IPS-NIHi11 (cell line): ENCODE measurements at regions not wholly inside any gene's neighbourhood (a gene's known extent, or its start where the extent isn't known, plus 50 kb on each side); places are given as distances from the start of the nearest gene placed in this dataset.
A peak's percentile ranks its signal among the peaks of the same experiment; 100 is the strongest.
"Not testable (repeated sequence)": the region's sequence is repeated elsewhere in the genome, so short reads cannot be mapped to it uniquely, and the experiment has no call there.

ENCODE experiments used
- DNase-seq: peaks from one replicate; pipeline ENCODE4 v3.0.0; 2012; ENCODE audit warnings: mixed read lengths, low spot score

GRCh38 chr7:114083166-114084001 is 164.6 kb upstream of the PPP1R3A start:
- peak; percentile 55 for DNase-seq

- no peak for DNase-seq
Measured at GRCh38 chr7:114082642-114083165, 163.9 kb upstream of the PPP1R3A start.

- peak; percentile 21 for DNase-seq
Measured at GRCh38 chr7:114081606-114082425, 163.0 kb upstream of the PPP1R3A start.

GRCh38 chr7:114077158-114077524 is 158.3 kb upstream of the PPP1R3A start:
- DNase-seq: not testable (repeated sequence)

GRCh38 chr7:114076392-114077157 is 157.8 kb upstream of the PPP1R3A start:
- DNase-seq: not testable (repeated sequence)

- DNase-seq: no peak
Measured at GRCh38 chr7:114073701-114074100, 154.9 kb upstream of the PPP1R3A start.

- no peak for DNase-seq
Measured at GRCh38 chr7:114070246-114070645, 151.4 kb upstream of the PPP1R3A start.

- DNase-seq: no peak
Measured at GRCh38 chr7:114062810-114063209, 144.0 kb upstream of the PPP1R3A start.

- DNase-seq: no peak
Measured at GRCh38 chr7:114051871-114052331, 133.1 kb upstream of the PPP1R3A start.

- no peak for DNase-seq
Measured at GRCh38 chr7:114050571-114050970, 131.8 kb upstream of the PPP1R3A start.

GRCh38 chr7:114048386-114049235 is 129.8 kb upstream of the PPP1R3A start:
- peak; percentile 8 for DNase-seq

GRCh38 chr7:114047889-114048288 is 129.1 kb upstream of the PPP1R3A start:
- DNase-seq: no peak

GRCh38 chr7:114033475-114033874 is 114.7 kb upstream of the PPP1R3A start:
- no peak for DNase-seq

GRCh38 chr7:114026486-114027089 is 107.8 kb upstream of the PPP1R3A start:
- peak; percentile 53 for DNase-seq

- no peak for DNase-seq
Measured at GRCh38 chr7:114021135-114021534, 102.3 kb upstream of the PPP1R3A start.

GRCh38 chr7:114008696-114009095 is 89.9 kb upstream of the PPP1R3A start:
- no peak for DNase-seq

- DNase-seq: no peak
Measured at GRCh38 chr7:114007386-114007785, 88.6 kb upstream of the PPP1R3A start.

GRCh38 chr7:113998934-113999333 is 80.1 kb upstream of the PPP1R3A start:
- no peak for DNase-seq

GRCh38 chr7:113996405-113996804 is 77.6 kb upstream of the PPP1R3A start:
- DNase-seq: no peak

- DNase-seq: no peak
Measured at GRCh38 chr7:113986216-113986615, 67.4 kb upstream of the PPP1R3A start.

GRCh38 chr7:113976508-113976907 is 57.7 kb upstream of the PPP1R3A start:
- no peak for DNase-seq
